ENCODE measurements at regions not wholly inside any gene's neighbourhood (a gene's known extent, or its start where the extent isn't known, plus 50 kb on each side); places are given as distances from the start of the nearest gene placed in this dataset.

DNA sequence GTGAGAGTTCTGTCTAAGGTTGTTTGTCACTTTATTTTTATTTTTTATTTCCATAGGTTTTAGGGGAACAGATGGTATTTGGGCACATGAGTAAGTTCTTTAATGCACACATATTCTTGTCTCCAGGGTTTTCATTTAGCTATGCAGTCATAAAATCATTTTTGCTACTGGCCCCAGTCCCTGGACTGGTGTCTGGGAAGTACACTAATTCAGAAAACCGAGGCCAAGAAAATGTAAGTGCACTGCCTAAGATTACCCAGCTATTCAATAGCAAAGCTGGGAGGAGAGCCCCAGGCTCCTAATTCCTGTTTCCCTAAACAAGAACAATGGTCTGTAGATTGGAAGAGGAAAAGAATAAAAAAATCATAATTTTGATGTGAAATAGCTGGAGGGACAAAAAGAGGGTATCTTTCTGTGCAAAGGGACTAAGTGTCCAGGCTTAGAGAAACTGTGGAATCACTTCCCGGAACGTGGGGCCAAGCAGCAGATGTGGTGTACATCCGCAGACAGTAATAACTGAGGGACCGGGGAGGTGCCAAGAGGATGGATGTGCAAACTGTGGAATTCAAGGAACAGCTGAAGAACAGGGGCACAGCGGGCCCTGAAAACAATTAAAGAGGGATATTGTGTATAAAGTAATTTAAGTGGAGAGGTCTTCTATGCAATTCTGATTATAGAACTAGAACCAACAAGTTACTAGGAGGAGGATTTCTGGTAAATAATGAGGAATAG, 236.3 kb downstream of the ACKR3 start:
- DNase-seq, result no peak

DNA sequence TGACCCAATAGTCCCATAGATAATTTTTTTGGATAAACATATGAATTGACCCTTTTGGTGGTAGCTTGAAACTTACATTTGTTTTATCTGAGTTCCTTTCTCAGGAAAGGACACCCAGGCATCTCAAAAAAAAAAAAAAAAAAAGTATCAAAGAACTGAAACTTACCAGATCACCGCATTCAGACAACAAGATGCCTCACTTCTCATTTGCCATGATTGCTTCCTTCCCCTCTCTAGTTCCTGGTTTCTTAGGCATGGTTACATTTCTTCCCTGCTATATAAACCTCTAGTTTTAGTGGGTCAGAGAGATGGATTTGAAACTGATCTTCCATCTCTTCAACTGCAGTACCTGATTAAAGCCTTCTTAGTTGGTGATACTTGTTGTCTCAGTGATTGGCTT, 240.1 kb downstream of the ACKR3 start:
- no peak for DNase-seq

DNA sequence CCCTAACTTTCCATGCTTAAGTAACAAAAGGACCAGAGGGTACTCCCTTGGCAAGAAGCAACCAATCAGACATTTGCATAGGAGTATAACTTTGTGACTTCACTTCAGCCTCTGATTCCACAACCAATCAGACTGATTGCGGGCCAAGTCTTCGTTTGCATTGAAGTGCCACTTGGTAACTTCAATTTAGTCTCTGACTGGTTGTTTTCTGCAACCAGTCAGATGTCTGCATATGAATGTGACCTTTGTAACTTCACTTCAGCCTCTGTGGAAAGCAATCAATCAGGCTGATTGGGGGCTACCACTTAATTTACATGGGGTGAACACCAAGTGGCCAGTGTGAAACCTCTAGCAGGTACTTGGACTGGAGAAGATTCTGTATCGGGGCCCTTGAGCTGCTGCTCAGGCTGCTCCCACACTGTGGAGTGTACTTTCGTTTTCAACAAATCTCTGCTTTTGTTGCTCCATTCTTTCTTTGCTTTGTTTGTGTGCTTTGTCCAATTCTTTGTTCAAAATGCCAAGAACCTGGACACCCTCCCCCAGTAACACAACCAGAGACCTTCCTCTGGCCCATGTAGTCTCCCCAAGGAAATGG, 241.5 kb downstream of the ACKR3 start:
- DNase-seq, result no peak

DNA sequence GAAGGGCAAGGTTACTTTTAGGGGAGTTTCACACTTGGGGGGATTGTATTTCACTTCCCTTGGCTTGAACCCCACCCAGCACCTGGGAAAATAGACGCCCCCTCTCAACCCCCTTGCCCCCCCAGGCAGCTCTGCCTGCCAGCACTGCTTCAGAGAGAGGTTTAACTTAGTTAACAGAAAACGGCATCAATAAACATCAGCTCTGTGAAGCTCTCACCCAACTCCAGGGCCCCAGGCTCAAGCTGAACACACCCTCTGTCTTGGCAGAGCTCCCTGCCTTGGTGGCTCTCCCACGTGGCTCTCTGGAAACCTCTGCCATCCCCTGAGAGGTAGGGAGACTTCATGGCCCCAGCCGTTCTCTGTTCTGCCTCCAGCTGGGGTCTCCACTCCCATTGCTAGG, 244.1 kb downstream of the ACKR3 start:
- no peak for DNase-seq

DNA sequence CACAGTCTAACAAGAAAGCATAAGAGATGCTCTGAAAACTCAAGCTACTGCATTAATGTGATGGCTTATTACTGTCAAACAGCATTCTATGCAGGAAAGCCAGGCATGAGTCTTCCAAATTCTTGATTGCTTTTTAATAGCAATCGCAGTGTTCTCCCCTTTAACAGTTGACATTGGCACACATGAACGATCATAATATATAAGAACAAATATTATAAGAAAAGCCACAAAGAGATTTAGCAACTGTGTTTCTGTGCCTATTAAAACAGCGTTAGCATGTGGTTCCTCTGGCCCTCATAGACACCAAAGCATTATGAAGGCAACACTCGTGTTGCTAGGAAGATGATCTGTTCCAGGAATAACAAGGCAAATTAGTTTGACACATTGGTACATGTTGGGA, 245.0 kb downstream of the ACKR3 start:
- no peak for DNase-seq

DNA sequence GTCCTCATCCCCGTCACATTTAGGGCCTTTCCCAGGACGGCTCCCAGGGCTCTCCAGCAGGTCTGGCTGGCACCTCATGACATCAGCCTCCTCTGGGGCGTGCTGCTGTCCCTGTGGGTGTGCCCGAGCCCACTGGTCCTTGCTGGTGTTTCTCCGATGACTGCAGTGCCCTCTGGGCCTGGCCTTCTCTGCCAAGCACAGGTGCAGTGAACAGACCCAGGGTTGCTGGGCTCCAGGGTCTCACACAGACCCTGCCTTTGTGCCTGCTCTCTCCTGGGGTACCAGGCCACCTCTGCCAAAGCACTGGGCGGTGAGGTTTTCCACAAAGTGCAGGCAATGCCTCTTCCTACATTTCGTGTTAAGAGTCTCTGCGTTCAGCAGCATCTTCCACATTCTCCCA, 246.1 kb downstream of the ACKR3 start:
- DNase-seq, result no peak

DNA sequence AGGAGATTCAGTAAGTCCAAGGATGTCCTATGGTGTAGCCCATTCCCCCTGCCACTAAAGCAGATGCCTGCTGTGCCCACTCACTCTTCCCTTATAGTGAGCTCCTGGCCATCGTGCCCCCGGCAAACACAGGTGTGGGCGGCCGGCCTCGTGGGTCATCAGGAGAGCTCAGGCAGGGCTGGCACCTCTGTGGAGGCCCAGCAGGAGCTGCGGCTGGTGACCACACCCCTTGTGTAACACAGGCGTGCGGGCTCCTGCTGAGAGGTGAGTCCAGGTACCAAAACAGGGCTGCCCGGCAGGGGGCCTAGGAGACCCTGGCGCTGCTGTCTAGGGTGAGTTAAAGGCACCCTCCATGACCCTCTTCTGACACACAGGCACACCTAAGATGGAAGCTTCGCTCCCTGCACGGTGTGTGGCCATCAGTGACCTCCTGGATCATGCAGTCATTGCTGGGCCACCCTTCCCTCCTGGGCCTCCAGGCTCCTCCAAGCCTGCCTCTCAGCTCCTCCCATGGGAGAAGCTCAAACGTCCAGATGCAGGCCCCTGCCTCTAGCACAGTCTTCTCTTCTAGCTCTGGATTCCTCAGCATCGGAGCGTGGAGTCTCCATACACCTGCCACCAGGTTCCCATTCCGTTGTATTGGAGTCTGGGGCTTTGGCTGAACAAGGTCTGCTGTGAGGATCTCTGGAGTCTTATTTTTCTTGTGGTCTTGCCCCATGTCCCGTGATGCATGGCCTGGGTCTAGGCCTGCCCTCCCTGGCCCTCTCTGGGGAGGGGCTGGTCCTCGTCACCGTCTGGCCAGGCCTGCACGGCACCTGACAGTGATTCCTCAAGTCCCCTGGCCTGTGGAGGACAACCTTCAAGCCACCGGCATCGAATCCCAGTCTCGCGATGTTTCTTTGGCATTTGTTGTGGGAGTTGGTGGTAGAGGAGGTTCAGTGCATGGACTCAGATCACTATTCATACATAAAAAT, 246.9 kb downstream of the ACKR3 start:
- DNase-seq, result no peak

DNA sequence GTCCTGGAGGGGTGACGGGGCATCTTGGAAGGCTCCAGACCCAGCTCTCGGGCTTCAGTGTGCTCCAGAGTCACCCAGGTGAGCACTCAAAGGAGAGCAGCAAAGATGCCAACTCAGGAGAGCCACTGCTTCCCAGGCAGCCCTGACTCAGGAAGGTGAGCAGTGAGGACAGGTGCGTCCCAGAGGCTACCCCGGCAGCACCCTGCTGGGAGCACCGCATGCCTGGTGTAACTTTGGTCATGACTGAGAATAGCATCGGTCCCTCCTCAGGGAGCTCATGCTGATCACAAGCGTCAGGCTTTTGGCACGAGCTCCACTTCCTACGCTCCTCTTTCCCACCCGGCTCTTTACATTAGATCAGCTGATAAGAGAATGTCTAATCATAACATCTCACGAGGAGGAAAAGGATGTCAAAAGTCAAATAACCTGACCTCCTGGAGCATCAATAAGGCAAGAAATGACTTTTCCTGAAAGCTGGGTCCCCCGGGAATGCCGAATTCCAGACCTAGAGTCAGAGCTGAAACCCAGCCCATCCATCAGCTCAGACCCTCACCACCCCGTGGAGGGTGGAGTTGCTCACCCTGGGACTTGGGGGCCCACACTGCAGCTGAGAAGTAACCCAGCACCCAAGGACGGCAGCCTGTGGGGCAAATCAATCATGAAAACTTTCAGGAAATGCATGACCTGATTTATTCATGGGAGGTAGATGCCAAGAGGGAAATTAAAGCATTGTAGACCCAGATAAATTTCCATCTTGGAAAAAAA, 248.8 kb downstream of the ACKR3 start:
- DNase-seq, result no peak

DNA sequence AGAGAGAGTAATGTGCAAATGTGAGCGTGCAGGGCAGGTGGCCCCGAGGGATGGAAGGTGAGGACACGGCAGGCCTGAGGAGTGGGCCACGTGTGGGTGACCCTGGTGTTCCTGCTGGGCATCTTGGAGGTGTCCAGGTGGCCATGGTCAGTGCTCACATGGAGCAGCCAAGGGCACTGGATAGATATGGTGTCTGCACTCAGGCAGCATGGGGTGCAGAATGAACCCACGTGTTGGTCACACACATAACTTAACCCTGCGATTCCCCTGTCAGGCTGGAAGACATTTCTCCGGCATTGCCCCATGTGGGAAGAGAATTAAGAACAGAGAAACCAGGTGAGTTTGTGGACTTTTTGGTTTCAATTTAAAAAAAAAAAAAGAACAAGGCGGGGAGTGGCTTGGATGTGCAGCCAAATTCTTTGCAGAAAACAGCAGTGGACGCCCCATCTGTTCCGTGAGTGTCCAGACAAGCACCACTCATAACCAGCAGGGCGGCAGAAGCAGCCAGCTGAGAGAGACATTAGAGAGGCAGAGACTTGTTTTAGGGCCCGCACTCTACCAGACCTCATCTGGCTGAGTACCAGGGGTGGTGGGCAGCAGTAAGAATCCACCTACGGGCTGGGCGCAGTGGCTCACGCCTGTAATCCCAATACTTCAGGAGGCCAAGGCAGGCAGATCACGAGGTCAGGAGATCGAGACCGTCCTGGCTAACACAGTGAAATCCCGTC, 249.8 kb downstream of the ACKR3 start:
- DNase-seq, result no peak

DNA sequence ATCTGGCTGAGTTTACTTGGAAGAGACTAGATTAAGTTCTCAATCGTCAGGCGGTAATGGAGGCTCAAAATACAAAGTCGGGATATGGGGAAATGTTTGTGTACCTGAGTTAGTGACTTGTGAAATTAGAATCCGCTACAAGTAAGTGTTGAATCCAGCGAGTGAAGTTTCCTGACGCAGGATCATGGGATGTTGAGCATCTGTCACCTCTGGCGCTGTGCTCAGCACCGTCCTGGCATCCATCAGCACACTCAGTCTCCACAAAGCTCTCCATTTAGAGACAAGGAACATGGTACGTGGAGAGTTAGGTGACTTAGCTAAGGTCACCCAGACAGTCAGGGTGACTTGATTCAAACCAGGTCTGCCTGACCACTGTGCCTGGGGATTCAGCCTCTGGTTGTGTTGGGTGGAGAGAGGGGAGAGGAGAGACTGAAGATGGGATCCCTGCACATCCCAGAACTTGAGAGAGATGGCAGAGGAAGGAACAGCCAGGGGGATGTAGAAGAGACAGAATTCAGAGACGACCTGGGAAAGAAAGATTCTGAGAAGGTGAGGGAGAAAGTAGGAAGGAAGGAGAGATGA, 251.2 kb downstream of the ACKR3 start:
- DNase-seq, result no peak

DNA sequence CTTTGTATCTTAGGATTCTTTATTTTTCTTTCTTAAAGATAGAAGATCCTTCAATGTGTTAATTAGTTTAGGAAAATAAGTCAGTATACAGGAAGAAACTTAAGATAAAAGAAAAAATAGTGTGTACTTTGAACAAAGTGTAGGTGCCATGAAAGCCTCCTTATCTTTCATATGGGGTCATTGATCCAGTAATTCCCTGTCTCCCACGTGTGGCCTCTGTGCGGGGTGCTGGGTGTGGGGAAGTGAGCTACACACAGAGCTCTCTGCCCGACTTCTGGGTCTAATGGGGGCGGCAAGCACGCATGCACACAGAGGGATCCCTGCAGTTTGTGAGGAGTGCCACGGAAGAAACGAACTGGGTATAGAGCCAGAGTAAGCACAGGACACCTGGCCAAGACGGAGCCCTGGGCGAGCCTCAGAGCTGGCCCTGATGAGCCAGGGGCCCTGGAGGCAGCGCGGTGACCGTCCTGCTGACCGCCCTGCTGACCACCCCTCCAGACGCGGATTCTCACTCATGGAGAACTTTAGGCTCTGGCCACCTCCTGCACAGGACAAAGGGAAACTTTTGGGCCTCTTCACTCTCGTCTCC, 253.5 kb downstream of the ACKR3 start:
- DNase-seq, result no peak

DNA sequence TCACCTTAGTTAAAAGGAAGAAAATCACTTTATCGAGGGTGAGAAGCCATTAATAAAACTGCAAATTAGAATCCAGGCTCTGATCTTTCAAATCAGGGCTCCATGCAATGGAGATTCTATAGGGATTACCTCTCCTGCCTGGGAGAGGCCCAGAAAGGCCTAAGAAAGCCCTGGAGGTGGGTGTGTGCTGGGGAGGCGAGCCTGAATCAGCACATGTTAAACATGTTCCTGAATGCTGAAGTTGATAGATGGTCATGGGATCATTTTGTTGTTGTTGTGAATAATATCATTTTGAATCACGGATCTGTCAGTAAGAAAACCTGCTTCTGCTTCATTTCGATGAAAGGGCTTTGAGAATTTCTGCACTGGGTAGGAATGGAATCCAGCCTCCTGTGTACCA, 254.3 kb downstream of the ACKR3 start:
- no peak for DNase-seq

DNA sequence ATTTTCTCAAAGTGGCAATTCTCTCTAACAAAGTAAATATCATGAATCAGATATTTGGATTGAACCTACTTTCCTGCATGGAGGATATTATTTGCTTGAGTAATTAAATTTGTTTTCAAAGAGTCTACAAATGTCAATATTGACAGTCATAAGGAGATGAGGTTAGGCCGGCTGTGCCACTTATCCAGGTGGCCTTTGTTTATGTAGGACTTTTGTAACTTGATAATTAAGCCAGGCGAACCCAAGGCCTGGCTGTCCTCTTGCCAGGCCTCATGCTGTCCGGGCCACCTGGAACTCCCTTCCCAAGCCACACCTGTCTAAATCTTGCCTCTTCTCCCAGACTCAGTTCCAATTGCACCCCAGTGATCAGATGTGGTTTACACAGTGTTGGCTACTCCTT, 255.2 kb downstream of the ACKR3 start:
- DNase-seq, result peak; percentile 46

DNA sequence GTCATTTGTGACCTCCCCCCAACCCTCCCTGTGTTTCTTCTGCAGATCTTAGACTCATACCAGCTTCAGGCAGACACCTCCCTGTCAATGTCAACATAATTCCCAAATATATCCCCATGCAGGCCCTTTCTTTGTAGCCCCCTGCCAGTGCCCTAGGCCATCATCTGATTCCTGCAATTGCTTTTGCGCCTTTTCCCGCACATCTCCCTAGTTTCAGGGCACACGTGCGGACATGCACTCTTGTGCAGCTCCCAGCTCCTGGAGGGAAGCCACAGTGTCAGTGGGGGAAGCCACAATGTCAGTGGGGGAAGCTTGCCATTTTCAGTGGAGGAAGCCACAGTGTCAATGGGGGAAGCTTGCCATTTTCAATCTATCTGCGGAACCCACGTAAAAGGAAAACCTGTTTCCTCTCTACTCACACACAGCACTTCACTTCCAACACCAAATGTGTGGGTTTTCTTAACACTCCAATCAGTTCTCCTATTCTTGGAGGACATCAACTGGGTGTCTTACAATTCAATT, 256.4 kb downstream of the ACKR3 start:
- DNase-seq, result no peak

DNA sequence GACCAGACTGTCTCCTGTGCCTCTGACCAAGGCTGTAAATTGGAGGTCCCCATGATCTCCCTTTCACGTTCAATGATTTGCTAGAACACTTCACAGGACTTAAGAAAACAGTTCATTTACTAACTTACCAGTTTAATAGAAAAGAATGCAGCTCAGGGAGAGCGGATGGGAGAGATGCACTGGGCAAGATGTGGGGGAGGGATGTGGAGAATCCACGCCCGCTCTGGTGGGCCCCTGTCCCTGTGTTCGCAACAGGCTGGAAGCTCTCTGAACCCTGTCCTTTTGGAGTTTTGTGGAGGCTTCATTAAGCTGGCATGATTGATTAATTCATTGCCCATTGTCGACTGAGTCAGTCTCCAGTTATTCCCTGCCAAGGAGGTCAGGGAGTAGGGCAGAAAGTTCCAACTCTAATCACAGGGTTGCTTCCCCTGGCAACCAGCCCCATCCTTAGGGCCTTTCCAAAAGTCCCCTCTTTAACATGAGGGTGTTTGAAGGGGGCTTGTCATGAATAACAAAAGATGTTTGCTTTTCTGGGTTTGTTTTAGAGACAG, 257.1 kb downstream of the ACKR3 start:
- DNase-seq, result no peak

DNA sequence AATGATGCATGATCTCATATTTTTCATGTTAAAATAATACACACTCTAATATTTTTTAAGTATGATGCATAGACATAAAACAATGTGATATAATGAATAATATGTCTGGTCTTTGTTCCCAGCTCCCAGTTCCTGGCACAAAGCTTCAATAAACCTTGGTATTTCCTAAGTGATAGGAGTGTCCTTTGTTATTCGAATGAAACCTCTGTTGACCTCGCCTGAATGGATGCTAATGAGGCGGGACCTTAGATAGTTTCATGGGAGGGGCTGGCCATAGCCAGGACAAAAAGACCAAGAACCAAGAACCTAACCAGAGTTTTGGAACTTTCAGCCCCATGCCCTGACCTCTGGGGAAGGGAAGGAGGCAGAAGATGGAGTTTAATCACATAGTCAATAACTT, 257.7 kb upstream of the COPS8 start:
- no peak for DNase-seq

DNA sequence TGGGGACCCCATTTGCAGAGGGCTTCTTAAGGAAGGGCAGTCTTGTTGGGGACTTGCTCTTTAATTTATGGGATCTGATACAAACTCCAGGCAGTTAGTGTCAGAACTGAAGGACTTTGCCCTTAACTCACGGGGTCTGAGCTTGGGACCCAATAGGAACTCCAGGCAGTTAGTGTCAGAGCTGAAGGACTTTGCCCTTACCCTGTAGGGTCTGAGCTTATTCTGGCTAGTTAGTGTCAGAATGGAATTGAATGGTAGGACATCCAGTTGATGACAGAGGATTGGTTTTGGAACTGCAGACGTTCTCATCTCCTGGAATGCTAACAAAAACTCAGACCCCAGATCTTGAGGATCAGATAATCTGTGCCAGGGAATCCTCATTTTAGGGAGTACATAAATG, 256.9 kb upstream of the COPS8 start:
- no peak for DNase-seq

DNA sequence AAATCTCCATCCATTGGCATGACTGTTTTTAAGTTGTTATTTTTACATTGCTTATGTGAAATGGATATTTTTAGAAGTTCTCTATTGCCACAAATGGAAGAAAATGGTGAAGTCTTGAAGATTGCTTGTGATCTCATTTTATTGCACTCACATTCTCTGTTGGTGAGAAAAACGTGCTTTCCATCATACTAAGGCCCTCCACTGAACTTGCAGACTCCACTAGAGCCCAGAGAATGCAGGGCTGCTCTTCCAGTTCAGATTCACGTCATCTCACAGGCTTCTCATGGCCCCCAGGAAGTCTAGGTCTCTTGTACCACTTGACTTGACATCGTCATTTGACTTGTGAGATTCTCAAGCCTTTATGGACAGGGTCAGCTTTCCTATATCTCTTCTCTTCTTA, 254.8 kb upstream of the COPS8 start:
- DNase-seq, result no peak

DNA sequence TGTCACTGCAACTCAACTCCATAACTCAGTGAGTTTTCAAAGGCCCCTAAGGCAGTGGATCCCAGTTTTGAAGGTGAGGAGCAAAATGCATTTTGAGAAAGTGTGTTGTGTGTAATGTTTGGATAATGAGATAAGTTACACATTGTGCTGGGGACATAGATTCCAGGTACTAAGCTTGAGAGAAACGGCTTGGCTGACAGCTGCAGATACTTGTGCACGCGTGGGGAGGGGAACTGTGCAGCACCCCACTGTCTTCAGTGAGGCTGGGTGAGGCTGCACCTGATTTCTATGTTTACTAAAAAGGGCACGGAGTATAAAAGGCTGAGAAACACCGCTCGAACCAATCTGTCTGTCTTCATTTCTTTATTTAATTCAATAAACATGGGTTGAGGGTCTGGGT, 254.0 kb upstream of the COPS8 start:
- DNase-seq, result no peak

DNA sequence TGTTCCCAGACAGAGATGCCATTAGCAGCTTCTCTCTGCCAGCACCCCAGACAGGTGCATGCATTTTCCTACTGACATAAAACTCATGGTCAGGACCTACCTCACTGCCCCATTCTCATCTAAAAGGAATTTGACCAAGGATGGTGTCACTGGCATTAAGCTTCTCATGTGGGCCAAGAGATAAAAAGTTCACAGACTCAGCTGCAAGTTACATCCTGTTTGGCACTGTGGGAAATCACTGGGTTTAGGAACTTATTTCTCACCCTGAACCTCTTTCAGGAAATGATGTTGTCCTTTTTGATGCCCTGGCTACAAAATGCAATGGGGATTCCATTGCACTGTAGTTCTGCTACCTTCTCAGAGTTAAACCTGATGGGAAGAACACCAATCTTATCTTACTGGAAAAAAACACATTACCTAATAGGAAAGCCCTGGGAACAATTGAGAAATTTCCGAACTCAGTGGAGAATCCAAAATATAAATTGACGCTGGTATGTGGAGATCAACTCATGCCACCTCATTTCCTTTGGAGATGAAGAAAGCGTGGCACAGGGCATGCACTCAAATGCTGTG, 252.1 kb upstream of the COPS8 start:
- no peak for DNase-seq

DNA sequence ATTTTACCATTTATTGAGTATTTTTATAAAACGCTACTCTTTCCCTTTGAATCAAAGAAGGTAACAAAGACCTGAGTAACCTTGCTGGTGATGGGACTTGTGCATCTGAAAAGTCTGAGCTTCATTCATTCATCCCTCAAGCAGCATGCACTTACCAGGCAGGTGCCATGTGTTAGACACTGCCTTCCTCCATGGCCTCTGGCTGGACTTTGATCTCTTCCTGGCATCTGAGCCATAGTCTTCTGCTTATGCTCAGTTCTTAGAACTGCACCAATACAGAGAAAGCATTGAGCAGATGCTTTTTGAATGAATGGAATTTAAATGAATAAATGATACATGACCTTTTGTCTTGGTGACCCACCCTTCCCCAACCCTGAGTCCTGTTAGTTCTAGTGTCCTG, 251.4 kb upstream of the COPS8 start:
- DNase-seq, result no peak
